A549 (cell line): ENCODE measurements at regions not wholly inside any gene's neighbourhood (a gene's known extent, or its start where the extent isn't known, plus 50 kb on each side); places are given as distances from the start of the nearest gene placed in this dataset.

ENCODE experiments used
- ATAC-seq, 2 experiments: fragments of 200-7000 bp in 1 of 2; fragments of >200 bp in 1 of 2; cut with Nextera tagmentation in 1 of 2; cut with Tn5 transposase in 1 of 2; 3 replicates each; pipeline versions ENCODE4 v1.8.0 to v1.9.1; 2018 to 2020; ENCODE audit warnings: mild to moderate bottlenecking in 1 of 2, moderate library complexity in 1 of 2
- CTCF ChIA-PET: fragments of 300-600 bp; sonication (Branson Sonifier 250); formaldehyde crosslinking; extraction: SDS; loops from one replicate; lab custom pipeline; 2021; ENCODE audit warnings: antibody characterized with exemption, inconsistent platforms; lab: Yijun Ruan, JAX
- POLR2A ChIA-PET: fragments of 350-600 bp; formaldehyde crosslinking; extraction: SDS; loops from one replicate; lab custom pipeline; 2021; ENCODE audit warnings: antibody characterized with exemption, inconsistent platforms; lab: Yijun Ruan, JAX
- DNase-seq, 2 experiments: peaks; one replicate each; pipeline versions ENCODE4 v3.0.0 to v3.0.0-alpha.2; 2011 to 2016; ENCODE audit warnings: low read depth in 1 of 2, low spot score in 1 of 2
- FAIRE-seq: peaks from 2 replicates; lab custom pipeline; 2011; peaks lifted over from hg19 to GRCh38; lab: Jason Lieb, UNC
- H3K27ac ChIP-seq, 2 experiments: fragments of >200 bp; sonication (Bioruptor Twin); formaldehyde crosslinking; 3 replicates each; pipeline ENCODE4 v1.5.1; 2016 to 2017
- H3K4me1 ChIP-seq: fragments of >200 bp; sonication (Bioruptor Twin); formaldehyde crosslinking; 3 replicates; pipeline ENCODE4 v1.6.1; 2016
- H3K4me2 ChIP-seq: fragments of >200 bp; sonication (Bioruptor Twin); formaldehyde crosslinking; 3 replicates; pipeline ENCODE4 v1.6.1; 2016
- H3K4me3 ChIP-seq: fragments of >200 bp; sonication (Bioruptor Twin); formaldehyde crosslinking; 3 replicates; pipeline ENCODE4 v1.5.1; 2016
- H3K9me3 ChIP-seq: fragments of >200 bp; sonication (Bioruptor Twin); formaldehyde crosslinking; 3 replicates; pipeline ENCODE4 v1.6.1; 2016
- BCL3 ChIP-seq: fragments of >200 bp; sonication (Bioruptor Twin); formaldehyde crosslinking; IDR thresholded peaks from 3 replicates; pipeline ENCODE4 v1.6.1; 2016
- BHLHE40 ChIP-seq: IDR thresholded peaks from 2 replicates; pipeline ENCODE4 v1.6.1; 2012; ENCODE audit warnings: low read depth, low read length, inconsistent platforms
- CBX8 ChIP-seq: fragments of 200-600 bp; sonication (generic); IDR thresholded peaks from 2 replicates; pipeline ENCODE4 v1.6.1; 2016
- EHF ChIP-seq: fragments of 250-450 bp; sonication (Bioruptor Pico); IDR thresholded peaks from 2 replicates; pipeline ENCODE4 v1.5.0; 2020; ENCODE audit warnings: mild to moderate bottlenecking
- EP300 ChIP-seq, 2 experiments: fragments of >200 bp; sonication (Bioruptor Twin); formaldehyde crosslinking; IDR thresholded peaks; 2 replicates in 1 of 2; 3 replicates in 1 of 2; pipeline ENCODE4 v1.6.1; 2016 to 2017
- FOSB ChIP-seq: fragments of 250-450 bp; sonication (Bioruptor Pico); IDR thresholded peaks from 2 replicates; pipeline ENCODE4 v1.5.0; 2020; ENCODE audit warnings: mild to moderate bottlenecking, moderate library complexity
- FOSL2 ChIP-seq, 2 experiments: fragments of 450-650 bp in 1 of 2; fragments of >200 bp in 1 of 2; sonication (Bioruptor Twin) in 1 of 2; formaldehyde crosslinking; IDR thresholded peaks; 2 replicates each; pipeline versions ENCODE4 v1.5.0 to v1.6.1; 2016 to 2020; ENCODE audit warnings: mild to moderate bottlenecking in 1 of 2, moderate library complexity in 1 of 2
- FOXS1 ChIP-seq: fragments of 250-450 bp; sonication (Bioruptor Pico); IDR thresholded peaks from 2 replicates; pipeline ENCODE4 v1.5.0; 2020; ENCODE audit warnings: mild to moderate bottlenecking, moderate library complexity
- GATA3 ChIP-seq: IDR thresholded peaks from 2 replicates; pipeline ENCODE4 v1.6.1; 2012; ENCODE audit warnings: borderline replicate concordance
- HMGXB4 ChIP-seq: fragments of 250-450 bp; sonication (Bioruptor Pico); IDR thresholded peaks from 2 replicates; pipeline ENCODE4 v1.5.0; 2021; ENCODE audit warnings: mild to moderate bottlenecking, moderate library complexity, borderline replicate concordance
- JUN ChIP-seq, 2 experiments: fragments of >200 bp; sonication (Bioruptor Twin); formaldehyde crosslinking; IDR thresholded peaks; 2 replicates in 1 of 2; 3 replicates in 1 of 2; pipeline ENCODE4 v1.6.1; 2016 to 2017
- MAFK ChIP-seq: fragments of 450-650 bp; IDR thresholded peaks from 2 replicates; pipeline ENCODE4 v1.6.1; 2014; ENCODE audit not compliant: partially characterized antibody
- NPAS2 ChIP-seq: fragments of 250-450 bp; sonication (Bioruptor Pico); IDR thresholded peaks from 2 replicates; pipeline ENCODE4 v1.8.0; 2022; ENCODE audit warnings: mild to moderate bottlenecking, moderate library complexity, borderline replicate concordance
- PBX3 ChIP-seq: IDR thresholded peaks from 2 replicates; pipeline ENCODE4 v1.6.1; 2012
- PHF8 ChIP-seq: fragments of 200-600 bp; sonication (generic); IDR thresholded peaks from 2 replicates; pipeline ENCODE4 v1.6.1; 2016; ENCODE audit warnings: low read depth, mild to moderate bottlenecking, antibody characterized with exemption, moderate library complexity, borderline replicate concordance
- POLR2A ChIP-seq: IDR thresholded peaks from 2 replicates; pipeline ENCODE4 v1.6.1; 2012; ENCODE audit warnings: mild to moderate bottlenecking, low read length
- POLR2AphosphoS2 ChIP-seq: conservative IDR thresholded peaks from 2 replicates; pipeline ENCODE4 v1.6.1; 2012; ENCODE audit warnings: low read length, improper control_type of control experiment, inconsistent platforms
- RAD21 ChIP-seq, 2 experiments: fragments of >200 bp in 1 of 2; sonication (Bioruptor Twin) in 1 of 2; formaldehyde crosslinking in 1 of 2; IDR thresholded peaks in 1 of 2; conservative IDR thresholded peaks in 1 of 2; 2 replicates in 1 of 2; 3 replicates in 1 of 2; pipeline ENCODE4 v1.6.1; 2012 to 2018; ENCODE audit warnings: inconsistent platforms in 1 of 2
- RARB ChIP-seq: fragments of 250-450 bp; sonication (Bioruptor Pico); IDR thresholded peaks from 2 replicates; pipeline ENCODE4 v1.8.0; 2021; ENCODE audit warnings: mild to moderate bottlenecking, moderate library complexity
- RCOR1 ChIP-seq: fragments of 150-350 bp; IDR thresholded peaks from 2 replicates; pipeline ENCODE4 v1.6.1; 2014; ENCODE audit warnings: antibody characterized with exemption, low read length, low read depth
- REST ChIP-seq: fragments of 200-600 bp; sonication (generic); IDR thresholded peaks from 2 replicates; pipeline ENCODE4 v1.6.1; 2016; ENCODE audit warnings: antibody characterized with exemption, mild to moderate bottlenecking, moderate library complexity
- TP53 ChIP-seq: fragments of 250-450 bp; sonication (Bioruptor Pico); IDR thresholded peaks from 2 replicates; pipeline ENCODE4 v1.5.0; 2021; ENCODE audit warnings: mild to moderate bottlenecking, moderate library complexity
- ZC3H11A ChIP-seq: fragments of 450-650 bp; IDR thresholded peaks from 2 replicates; pipeline ENCODE4 v1.6.1; 2014; ENCODE audit warnings: antibody characterized with exemption, mild to moderate bottlenecking
- ZNF302 ChIP-seq: fragments of 250-450 bp; sonication (Bioruptor Pico); IDR thresholded peaks from 2 replicates; pipeline ENCODE4 v1.9.0; 2021; ENCODE audit warnings: inconsistent platforms, mild to moderate bottlenecking, moderate library complexity
- WGBS: methylation state at CpG from one replicate; pipeline ENCODE4 v1.1.6; 2017; ENCODE audit errors: missing lambda C conversion rate; 5-methylcytosine and 5-hydroxymethylcytosine counted together

GRCh38 chr15:95227235-95227634 is 995.9 kb downstream of the MCTP2 start:
- Histone ChIP-seq H3K4me2 (no peak overlapping the region), H3K4me1 (no peaks in the 10 kb centered on the region), H3K9me3 (peaks cover 9% of the 10 kb centered on the region; the same call in 1 of the 3 replicates), H3K4me3 (no peak overlapping the region), H3K27ac (no peak overlapping the region)
- TF ChIP-seq GATA3, result no peak
- no peak for TF ChIP-seq CBX8
- no peak for TF ChIP-seq FOXS1 (CRISPR knock-in tag)
- TF ChIP-seq EHF (CRISPR knock-in tag), result no peak
- TF ChIP-seq PHF8, result no peak
- no peak for TF ChIP-seq HMGXB4 (CRISPR knock-in tag)
- no peak for TF ChIP-seq RCOR1
- TF ChIP-seq RAD21 (conservative IDR thresholded peaks at IDR 0.05 in 1 of 2, IDR thresholded peaks at IDR 0.05 in 1 of 2), result no peak
- no peak for TF ChIP-seq MAFK
- TF ChIP-seq REST, result no peak
- no peak for TF ChIP-seq BCL3
- TF ChIP-seq BHLHE40, result no peak
- no peak for TF ChIP-seq EP300 (IDR thresholded peaks at IDR 0.05)
- POLR2A ChIA-PET, result no interaction called here
- ATAC-seq (no peak), DNase-seq (no peak), FAIRE-seq (peak; percentile 18)
- WGBS, result 12% methylated on average over 3 of the region's 3 CpGs
- CTCF ChIA-PET, result interaction anchor here (1.1 kb wide), 1 partner anchor 32 kb away, joined by 3 read pairs; no protein-coding TSS in a partner anchor

GRCh38 chr15:95228856-95229555 is 997.6 kb downstream of the MCTP2 start:
- DNase-seq (no peak), FAIRE-seq (no peak), ATAC-seq (no peak)
- no peak overlapping the region for H3K4me3 ChIP-seq
- H3K27ac ChIP-seq, result no peak overlapping the region
- CTCF ChIA-PET, result no interaction called here
- peaks cover 2% of the 10 kb centered on the region; the same call in 1 of the 3 replicates for H3K9me3 ChIP-seq
- no peaks in the 10 kb centered on the region for H3K4me1 ChIP-seq
- POLR2A ChIA-PET, result no interaction called here
- 10% methylated on average over 3 of the region's 3 CpGs for WGBS
- no peak overlapping the region for H3K4me2 ChIP-seq
- no peak for TF ChIP-seq NPAS2
- TF ChIP-seq POLR2AphosphoS2, result no peak
- no peak for TF ChIP-seq TP53 (CRISPR knock-in tag)
- no peak for TF ChIP-seq REST
- no peak for TF ChIP-seq ZNF302 (CRISPR knock-in tag)
- TF ChIP-seq FOSB (CRISPR knock-in tag), result no peak
- TF ChIP-seq POLR2A, result no peak
- TF ChIP-seq ZC3H11A, result no peak
- TF ChIP-seq FOSL2 (IDR thresholded peaks at IDR 0.05), result no peak
- no peak for TF ChIP-seq FOSL2 (CRISPR knock-in tag; IDR thresholded peaks at IDR 0.05)
- no peak for TF ChIP-seq RARB (CRISPR knock-in tag)
- TF ChIP-seq PBX3, result no peak
- no peak for TF ChIP-seq FOXS1 (CRISPR knock-in tag)
- no peak for TF ChIP-seq JUN (IDR thresholded peaks at IDR 0.05)
